Endothelial cell of umbilical vein (primary cell): ENCODE measurements at regions not wholly inside any gene's neighbourhood (a gene's known extent, or its start where the extent isn't known, plus 50 kb on each side); places are given as distances from the start of the nearest gene placed in this dataset.

ENCODE experiments used
- EZH2 ChIP-seq: IDR thresholded peaks from 2 replicates; pipeline ENCODE4 v1.6.1; 2012; ENCODE audit warnings: borderline replicate concordance, low read depth, mild to moderate bottlenecking, moderate library complexity, low read length, inconsistent platforms; ENCODE audit not compliant: severe bottlenecking
- JUN ChIP-seq: IDR thresholded peaks from 2 replicates; pipeline ENCODE4 v1.6.1; 2011; ENCODE audit warnings: borderline replicate concordance, low read depth; ENCODE audit not compliant: insufficient read length, insufficient read depth
- MYC ChIP-seq: IDR thresholded peaks from one replicate; pipeline ENCODE4 v1.6.1; 2011; ENCODE audit warnings: mild to moderate bottlenecking, low read depth, low read length
- POLR2A ChIP-seq: IDR thresholded peaks from 2 replicates; pipeline ENCODE4 v1.6.1; 2012; ENCODE audit warnings: low read depth, mild to moderate bottlenecking, control low read depth, low read length
- POLR2AphosphoS5 ChIP-seq: IDR thresholded peaks from 2 replicates; pipeline ENCODE4 v1.6.1; 2012; ENCODE audit warnings: low read depth, mild to moderate bottlenecking, control low read depth, low read length, moderate library complexity; ENCODE audit not compliant: insufficient read depth
- TF ChIP-seq, protein P1 (sequence below), 2 donors: IDR thresholded peaks; 1 replicate in 1 of 2; 2 replicates in 1 of 2; pipeline ENCODE4 v1.5.1; 2011; ENCODE audit warnings: low read length in 2 of 2, mild to moderate bottlenecking in 2 of 2, moderate library complexity in 2 of 2, control low read depth in 1 of 2, inconsistent platforms in 1 of 2, low read depth in 1 of 2; ENCODE audit not compliant: insufficient read depth in 1 of 2; ENCODE audit errors: extremely low read depth in 1 of 2
- TF ChIP-seq, protein P2 (sequence below): IDR thresholded peaks from 2 replicates; pipeline ENCODE4 v1.6.1; 2011; ENCODE audit not compliant: insufficient read depth, insufficient read length

GRCh38 chr3:147141516-147142288, 264.6 kb downstream of the ZIC4 start:
- TF ChIP-seq POLR2A (no peak), JUN (no peak), POLR2AphosphoS5 (no peak), EZH2 (no peak), MYC (no peak)
- TF ChIP-seq, protein P1, sequence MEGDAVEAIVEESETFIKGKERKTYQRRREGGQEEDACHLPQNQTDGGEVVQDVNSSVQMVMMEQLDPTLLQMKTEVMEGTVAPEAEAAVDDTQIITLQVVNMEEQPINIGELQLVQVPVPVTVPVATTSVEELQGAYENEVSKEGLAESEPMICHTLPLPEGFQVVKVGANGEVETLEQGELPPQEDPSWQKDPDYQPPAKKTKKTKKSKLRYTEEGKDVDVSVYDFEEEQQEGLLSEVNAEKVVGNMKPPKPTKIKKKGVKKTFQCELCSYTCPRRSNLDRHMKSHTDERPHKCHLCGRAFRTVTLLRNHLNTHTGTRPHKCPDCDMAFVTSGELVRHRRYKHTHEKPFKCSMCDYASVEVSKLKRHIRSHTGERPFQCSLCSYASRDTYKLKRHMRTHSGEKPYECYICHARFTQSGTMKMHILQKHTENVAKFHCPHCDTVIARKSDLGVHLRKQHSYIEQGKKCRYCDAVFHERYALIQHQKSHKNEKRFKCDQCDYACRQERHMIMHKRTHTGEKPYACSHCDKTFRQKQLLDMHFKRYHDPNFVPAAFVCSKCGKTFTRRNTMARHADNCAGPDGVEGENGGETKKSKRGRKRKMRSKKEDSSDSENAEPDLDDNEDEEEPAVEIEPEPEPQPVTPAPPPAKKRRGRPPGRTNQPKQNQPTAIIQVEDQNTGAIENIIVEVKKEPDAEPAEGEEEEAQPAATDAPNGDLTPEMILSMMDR (IDR thresholded peaks at IDR 0.05; ENCODE audit: extremely low read depth in 1 of 2, insufficient read depth in 1 of 2, low read depth in 1 of 2, low read length in 2 of 2): no peak
- TF ChIP-seq, protein P2, sequence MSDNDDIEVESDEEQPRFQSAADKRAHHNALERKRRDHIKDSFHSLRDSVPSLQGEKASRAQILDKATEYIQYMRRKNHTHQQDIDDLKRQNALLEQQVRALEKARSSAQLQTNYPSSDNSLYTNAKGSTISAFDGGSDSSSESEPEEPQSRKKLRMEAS: no peak
